MM.1S (cell line): ENCODE measurements at regions not wholly inside any gene's neighbourhood (a gene's known extent, or its start where the extent isn't known, plus 50 kb on each side); places are given as distances from the start of the nearest gene placed in this dataset.

Source experiments
- CTCF ChIP-seq: fragments of 300-600 bp; sonication (generic); IDR thresholded peaks from 2 replicates; pipeline ENCODE4 v1.5.1; 2016; ENCODE audit warnings: antibody characterized with exemption, low read length, mixed read lengths
- EZH2 ChIP-seq: fragments of 300-600 bp; sonication (generic); optimal IDR thresholded peaks from 2 replicates; pipeline ENCODE3; 2017; ENCODE audit warnings: low read depth, mild to moderate bottlenecking, antibody characterized with exemption, low read length, mixed read lengths
- EZH2phosphoT487 ChIP-seq: fragments of 300-600 bp; sonication (generic); IDR thresholded peaks from 2 replicates; pipeline ENCODE4 v1.6.1; 2018; ENCODE audit warnings: antibody characterized with exemption, low read length

- TF ChIP-seq EZH2phosphoT487 (no peak), CTCF (no peak), EZH2 (no peak)
Measured at GRCh38 chr2:134774786-134775641, 56.2 kb upstream of the TMEM163 start.
